ENCODE measurements at regions not wholly inside any gene's neighbourhood (a gene's known extent, or its start where the extent isn't known, plus 50 kb on each side); places are given as distances from the start of the nearest gene placed in this dataset.

DNA sequence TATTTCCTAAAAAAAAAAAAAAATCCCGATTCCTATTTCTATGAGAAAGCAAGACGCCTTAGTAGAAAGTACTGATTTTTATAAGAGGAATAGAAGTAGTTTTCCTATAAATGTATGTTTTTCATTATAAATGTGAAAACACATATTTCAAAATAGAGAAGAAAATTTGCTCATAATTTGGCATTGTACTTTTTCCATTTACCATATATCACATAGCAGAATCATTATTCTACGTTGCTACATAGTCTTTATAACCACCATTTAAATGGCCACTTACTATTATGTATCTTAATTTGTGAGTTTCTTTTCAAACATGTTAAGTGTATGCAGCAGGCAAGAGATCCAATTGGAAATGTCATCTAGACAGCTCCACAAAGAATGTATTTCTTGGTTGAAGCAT, 99.0 kb downstream of the CCDC34 start:
- H3K9me3 ChIP-seq, result no peaks in the 10 kb centered on the region
- TF ChIP-seq, protein P1, sequence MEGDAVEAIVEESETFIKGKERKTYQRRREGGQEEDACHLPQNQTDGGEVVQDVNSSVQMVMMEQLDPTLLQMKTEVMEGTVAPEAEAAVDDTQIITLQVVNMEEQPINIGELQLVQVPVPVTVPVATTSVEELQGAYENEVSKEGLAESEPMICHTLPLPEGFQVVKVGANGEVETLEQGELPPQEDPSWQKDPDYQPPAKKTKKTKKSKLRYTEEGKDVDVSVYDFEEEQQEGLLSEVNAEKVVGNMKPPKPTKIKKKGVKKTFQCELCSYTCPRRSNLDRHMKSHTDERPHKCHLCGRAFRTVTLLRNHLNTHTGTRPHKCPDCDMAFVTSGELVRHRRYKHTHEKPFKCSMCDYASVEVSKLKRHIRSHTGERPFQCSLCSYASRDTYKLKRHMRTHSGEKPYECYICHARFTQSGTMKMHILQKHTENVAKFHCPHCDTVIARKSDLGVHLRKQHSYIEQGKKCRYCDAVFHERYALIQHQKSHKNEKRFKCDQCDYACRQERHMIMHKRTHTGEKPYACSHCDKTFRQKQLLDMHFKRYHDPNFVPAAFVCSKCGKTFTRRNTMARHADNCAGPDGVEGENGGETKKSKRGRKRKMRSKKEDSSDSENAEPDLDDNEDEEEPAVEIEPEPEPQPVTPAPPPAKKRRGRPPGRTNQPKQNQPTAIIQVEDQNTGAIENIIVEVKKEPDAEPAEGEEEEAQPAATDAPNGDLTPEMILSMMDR (IDR thresholded peaks at IDR 0.05), result no peak
- no peaks in the 10 kb centered on the region for H3K4me1 ChIP-seq
- no peak overlapping the region for H3K4me3 ChIP-seq
- H3K27ac ChIP-seq, result no peak overlapping the region
- no peak for DNase-seq (ENCODE audit: low spot score in 2 of 2)
- H3K36me3 ChIP-seq, result no peaks in the 10 kb centered on the region
- intact Hi-C loops (cut with DNase I), result no loop called here
- H3K27me3 ChIP-seq, result no peaks in the 10 kb centered on the region

DNA sequence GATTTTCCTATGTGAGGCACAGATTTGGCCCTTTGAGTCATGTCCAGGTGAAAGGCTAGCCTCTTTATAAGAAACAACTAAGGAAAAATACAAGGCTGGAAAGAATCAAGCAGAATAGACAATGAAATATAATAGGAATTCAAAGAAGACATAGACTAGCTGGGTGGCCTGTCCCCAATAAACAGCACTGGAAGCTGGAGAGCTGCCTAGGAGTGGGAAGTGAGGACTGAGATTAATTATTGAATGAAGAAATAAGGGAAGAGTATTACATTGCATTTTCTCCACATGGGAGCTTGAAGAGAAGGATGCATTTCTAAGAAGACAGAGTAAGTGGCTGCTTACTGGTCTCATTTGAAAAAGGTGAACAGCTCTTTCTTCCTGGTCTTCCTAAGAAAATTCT, 100.0 kb downstream of the CCDC34 start:
- no peaks in the 10 kb centered on the region for H3K9me3 ChIP-seq
- TF ChIP-seq, protein P1 (IDR thresholded peaks at IDR 0.05), result no peak
- H3K36me3 ChIP-seq, result no peaks in the 10 kb centered on the region
- H3K27me3 ChIP-seq, result no peaks in the 10 kb centered on the region
- no peak overlapping the region for H3K4me3 ChIP-seq
- DNase-seq (ENCODE audit: low spot score in 2 of 2), result no peak
- H3K4me1 ChIP-seq, result no peaks in the 10 kb centered on the region
- intact Hi-C loops (cut with DNase I), result no loop called here
- no peak overlapping the region for H3K27ac ChIP-seq

DNA sequence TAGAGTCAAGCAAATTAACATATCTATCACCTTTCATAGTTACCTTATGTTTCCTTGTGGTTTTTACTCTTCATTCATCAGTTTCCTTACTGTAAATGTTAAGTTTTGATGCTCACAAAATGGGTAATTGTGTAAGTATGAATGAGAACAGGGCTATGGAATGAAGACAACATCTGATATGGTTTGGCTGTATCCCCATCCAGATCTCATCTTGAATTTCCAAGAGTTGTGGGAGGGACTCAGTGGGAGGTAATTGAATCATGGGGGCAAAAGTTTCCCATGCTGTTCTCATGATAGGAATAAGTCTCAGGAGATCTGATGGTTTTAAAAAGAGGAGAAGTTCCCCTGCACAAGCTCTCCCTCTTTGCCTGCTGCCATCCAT, 107.6 kb downstream of the CCDC34 start:
- H3K4me3 ChIP-seq, result no peak overlapping the region
- H3K27ac ChIP-seq, result no peak overlapping the region
- TF ChIP-seq, protein P1 (IDR thresholded peaks at IDR 0.05), result no peak
- no peaks in the 10 kb centered on the region for H3K27me3 ChIP-seq
- H3K4me1 ChIP-seq, result no peaks in the 10 kb centered on the region
- intact Hi-C loops (cut with DNase I), result no loop called here
- H3K9me3 ChIP-seq, result no peaks in the 10 kb centered on the region
- no peak for DNase-seq (ENCODE audit: low spot score in 2 of 2)
- H3K36me3 ChIP-seq, result no peaks in the 10 kb centered on the region

DNA sequence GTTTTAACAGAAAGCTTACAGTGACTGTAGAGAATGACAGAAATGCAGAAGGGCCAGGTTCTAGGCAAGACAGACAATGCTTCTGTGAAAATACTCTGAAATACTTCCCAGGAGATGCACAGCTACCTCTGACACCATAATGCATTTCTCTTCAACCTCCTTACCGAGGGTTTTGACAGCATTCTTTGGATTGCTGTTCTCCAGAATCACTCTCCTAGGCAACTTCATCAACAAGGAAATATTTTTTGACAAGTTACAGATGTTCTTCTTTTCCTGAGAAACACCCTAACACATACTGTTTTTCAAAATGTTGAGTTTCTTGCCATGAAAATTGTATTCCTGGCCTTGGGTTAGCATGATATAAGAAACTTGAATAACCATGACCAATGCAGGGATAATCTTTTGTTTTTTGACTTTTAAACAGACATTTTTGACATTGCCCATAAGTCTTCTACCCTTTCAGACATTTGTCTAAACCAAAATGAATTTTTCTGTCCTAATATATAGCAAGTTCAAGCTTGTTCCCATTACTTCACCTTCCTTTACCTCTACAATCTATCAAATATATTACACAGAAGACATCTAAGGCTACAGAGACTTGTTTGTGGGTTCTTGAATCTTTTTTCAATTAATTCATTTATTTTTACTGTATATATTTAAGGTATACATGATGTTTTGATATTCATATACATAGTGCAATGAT, 108.1 kb downstream of the CCDC34 start:
- Histone ChIP-seq H3K36me3 (no peaks in the 10 kb centered on the region), H3K27ac (no peak overlapping the region), H3K4me3 (no peak overlapping the region), H3K27me3 (no peaks in the 10 kb centered on the region), H3K4me1 (no peaks in the 10 kb centered on the region), H3K9me3 (no peaks in the 10 kb centered on the region)
- intact Hi-C loops (cut with DNase I), result no loop called here
- TF ChIP-seq, protein P1 (IDR thresholded peaks at IDR 0.05), result no peak
- DNase-seq (ENCODE audit: low spot score in 2 of 2), result no peak

DNA sequence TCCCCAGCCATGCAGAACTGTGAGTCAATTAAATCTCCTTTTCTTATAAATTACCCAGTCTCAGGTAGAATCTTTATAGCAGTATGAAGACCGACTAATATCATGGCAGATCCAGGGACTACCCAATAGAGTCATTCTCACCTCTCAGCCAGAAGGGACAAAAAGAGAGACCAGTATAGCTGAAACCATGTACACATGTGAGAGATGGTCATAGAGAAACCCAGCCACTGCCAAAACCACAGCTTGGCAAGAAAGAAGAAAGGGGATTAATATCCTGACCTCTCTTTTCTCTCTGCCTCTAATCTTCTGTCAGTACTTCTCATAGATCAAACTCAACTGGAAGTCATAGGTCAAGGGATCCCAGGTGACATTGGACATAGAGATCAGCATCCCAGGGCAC, 109.8 kb downstream of the CCDC34 start:
- Histone ChIP-seq H3K27me3 (no peaks in the 10 kb centered on the region), H3K4me3 (no peak overlapping the region), H3K36me3 (no peaks in the 10 kb centered on the region), H3K9me3 (no peaks in the 10 kb centered on the region), H3K27ac (no peak overlapping the region), H3K4me1 (no peaks in the 10 kb centered on the region)
- DNase-seq (ENCODE audit: low spot score in 2 of 2), result no peak
- TF ChIP-seq, protein P1 (IDR thresholded peaks at IDR 0.05), result no peak
- intact Hi-C loops (cut with DNase I), result no loop called here

Data from ascending aorta (tissue), 2 donors.